GM21515 (cell line): ENCODE measurements at regions not wholly inside any gene's neighbourhood (a gene's known extent, or its start where the extent isn't known, plus 50 kb on each side); places are given as distances from the start of the nearest gene placed in this dataset.

Experiments
- ATAC-seq: cut with Tn5 transposase; IDR thresholded peaks from one replicate; pipeline ENCODE4 v1.9.1; 2021; ENCODE audit not compliant: unreplicated experiment

- no peak for ATAC-seq
Observed at GRCh38 chr1:58312971-58313563, 233.5 kb downstream of the OMA1 start.

GRCh38 chr1:58312461-58312860, 234.1 kb downstream of the OMA1 start:
- no peak for ATAC-seq

- ATAC-seq: no peak
Observed at GRCh38 chr1:58310881-58311280, 235.6 kb downstream of the OMA1 start.

- ATAC-seq: no peak
Observed at GRCh38 chr1:58310469-58310868, 236.1 kb downstream of the OMA1 start.

GRCh38 chr1:58308206-58308605, 238.3 kb downstream of the OMA1 start:
- ATAC-seq: no peak

- no peak for ATAC-seq
Observed at GRCh38 chr1:58307431-58307830, 239.1 kb downstream of the OMA1 start.

GRCh38 chr1:58305622-58306021, 240.9 kb downstream of the OMA1 start:
- ATAC-seq: no peak

GRCh38 chr1:58304346-58304975, 242.1 kb downstream of the OMA1 start:
- ATAC-seq: no peak

- ATAC-seq: no peak
Observed at GRCh38 chr1:58303841-58304240, 242.7 kb downstream of the OMA1 start.

GRCh38 chr1:58293388-58293787, 253.1 kb downstream of the OMA1 start:
- no peak for ATAC-seq

- ATAC-seq: no peak
Observed at GRCh38 chr1:58290685-58291372, 255.7 kb downstream of the OMA1 start.

GRCh38 chr1:58288624-58289142, 257.8 kb downstream of the OMA1 start:
- no peak for ATAC-seq

GRCh38 chr1:58287894-58288623, 258.5 kb downstream of the OMA1 start:
- no peak for ATAC-seq

- no peak for ATAC-seq
Observed at GRCh38 chr1:58284225-58284510, 262.4 kb downstream of the OMA1 start.

- no peak for ATAC-seq
Observed at GRCh38 chr1:58283388-58284224, 262.9 kb downstream of the OMA1 start.

- ATAC-seq: no peak
Observed at GRCh38 chr1:58282623-58283387, 263.7 kb downstream of the OMA1 start.

GRCh38 chr1:58266242-58266641, 280.3 kb downstream of the OMA1 start:
- ATAC-seq: no peak

- ATAC-seq: no peak
Observed at GRCh38 chr1:58264462-58264861, 282.1 kb downstream of the OMA1 start.

- ATAC-seq: no peak
Observed at GRCh38 chr1:58262702-58263101, 283.8 kb downstream of the OMA1 start.

- ATAC-seq: no peak
Observed at GRCh38 chr1:58258082-58258481, 288.4 kb downstream of the OMA1 start.
